ENCODE measurements at regions not wholly inside any gene's neighbourhood (a gene's known extent, or its start where the extent isn't known, plus 50 kb on each side); places are given as distances from the start of the nearest gene placed in this dataset.

DNA sequence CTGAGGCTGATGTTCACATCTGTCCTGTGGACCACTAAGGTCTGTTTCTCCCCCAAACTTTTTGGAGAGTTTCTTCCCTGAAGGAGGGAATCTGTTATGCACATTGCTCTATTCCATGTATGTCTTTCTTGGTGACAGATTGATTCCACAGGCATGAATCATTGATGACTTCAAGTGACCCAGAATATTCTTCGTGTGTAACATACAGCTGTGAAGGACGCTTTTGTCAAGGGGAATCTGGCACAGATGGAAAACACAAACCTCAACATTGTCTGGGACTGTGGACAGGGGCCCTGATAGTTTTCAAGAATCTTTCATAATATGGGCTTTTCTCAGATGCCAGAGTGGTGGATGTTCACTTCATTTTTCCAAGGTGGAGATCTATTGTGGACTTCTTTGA lies 223.1 kb upstream of the MAF start:
- TF ChIP-seq, protein P1, sequence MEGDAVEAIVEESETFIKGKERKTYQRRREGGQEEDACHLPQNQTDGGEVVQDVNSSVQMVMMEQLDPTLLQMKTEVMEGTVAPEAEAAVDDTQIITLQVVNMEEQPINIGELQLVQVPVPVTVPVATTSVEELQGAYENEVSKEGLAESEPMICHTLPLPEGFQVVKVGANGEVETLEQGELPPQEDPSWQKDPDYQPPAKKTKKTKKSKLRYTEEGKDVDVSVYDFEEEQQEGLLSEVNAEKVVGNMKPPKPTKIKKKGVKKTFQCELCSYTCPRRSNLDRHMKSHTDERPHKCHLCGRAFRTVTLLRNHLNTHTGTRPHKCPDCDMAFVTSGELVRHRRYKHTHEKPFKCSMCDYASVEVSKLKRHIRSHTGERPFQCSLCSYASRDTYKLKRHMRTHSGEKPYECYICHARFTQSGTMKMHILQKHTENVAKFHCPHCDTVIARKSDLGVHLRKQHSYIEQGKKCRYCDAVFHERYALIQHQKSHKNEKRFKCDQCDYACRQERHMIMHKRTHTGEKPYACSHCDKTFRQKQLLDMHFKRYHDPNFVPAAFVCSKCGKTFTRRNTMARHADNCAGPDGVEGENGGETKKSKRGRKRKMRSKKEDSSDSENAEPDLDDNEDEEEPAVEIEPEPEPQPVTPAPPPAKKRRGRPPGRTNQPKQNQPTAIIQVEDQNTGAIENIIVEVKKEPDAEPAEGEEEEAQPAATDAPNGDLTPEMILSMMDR (IDR thresholded peaks at IDR 0.05) = no peak
- no peak for TF ChIP-seq POLR2A (IDR thresholded peaks at IDR 0.05)
